Endothelial cell of umbilical vein (primary cell): ENCODE measurements at regions not wholly inside any gene's neighbourhood (a gene's known extent, or its start where the extent isn't known, plus 50 kb on each side); places are given as distances from the start of the nearest gene placed in this dataset.

Experiments used
- BruUV-seq: library from RNA; stranded (reverse); fragments of 400-500 nt; replicated peaks from 2 replicates; lab custom pipeline; 2021; lab: Mats Ljungman, UMichigan
- CTCF ChIA-PET: fragments of 300-600, 350-600 bp; sonication (Branson Sonifier 250); formaldehyde crosslinking; loops from one replicate; lab custom pipeline; 2021; ENCODE audit warnings: antibody characterized with exemption, inconsistent platforms; lab: Charles Lee
- POLR2A ChIA-PET: fragments of 300-600, 350-600 bp; sonication (Branson Sonifier 250); formaldehyde crosslinking; loops from one replicate; lab custom pipeline; 2021; ENCODE audit warnings: antibody characterized with exemption, inconsistent platforms; lab: Charles Lee
- DNase-seq: peaks from one replicate; pipeline ENCODE4 v3.0.0-alpha.2; 2011; ENCODE audit warnings: low read depth, low spot score
- FAIRE-seq: peaks from 2 replicates; lab custom pipeline; 2011; peaks lifted over from hg19 to GRCh38; lab: Jason Lieb, UNC
- H2AFZ ChIP-seq: 2 replicates; pipeline ENCODE4 v1.6.0; 2012; ENCODE audit warnings: low read depth, low read length, control low read depth, inconsistent platforms
- H3K27ac ChIP-seq: 2 replicates; pipeline ENCODE4 v1.5.1; 2011; ENCODE audit warnings: low read depth, mild to moderate bottlenecking, control low read depth, low read length, moderate library complexity; ENCODE audit not compliant: insufficient read depth
- H3K27me3 ChIP-seq, 2 experiments: 2 replicates each; pipeline versions ENCODE4 v1.6.0 to v1.6.1; 2011; ENCODE audit warnings: low read length in 2 of 2, mixed read lengths in 1 of 2; ENCODE audit not compliant: control insufficient read depth in 2 of 2, insufficient read depth in 2 of 2
- H3K36me3 ChIP-seq, 2 experiments: 2 replicates in 1 of 2; 3 replicates in 1 of 2; pipeline ENCODE4 v1.5.1; 2011; ENCODE audit warnings: low read length in 2 of 2, mild to moderate bottlenecking in 1 of 2, moderate library complexity in 1 of 2; ENCODE audit not compliant: control insufficient read depth in 2 of 2, insufficient read depth in 2 of 2; ENCODE audit errors: extremely low read depth in 1 of 2
- H3K4me1 ChIP-seq: 3 replicates; pipeline ENCODE4 v1.5.1; 2011; ENCODE audit warnings: mild to moderate bottlenecking, low read length; ENCODE audit not compliant: control insufficient read depth, insufficient read depth; ENCODE audit errors: extremely low read depth
- H3K4me2 ChIP-seq: 2 replicates; pipeline ENCODE4 v1.6.1; 2011; ENCODE audit warnings: low read length, control low read depth, mixed read lengths; ENCODE audit not compliant: insufficient read depth
- H3K4me3 ChIP-seq, 3 experiments: fragments of 200-600 bp in 1 of 3; sonication (generic), shearing (Covaris generic) in 1 of 3; replicated peaks in 1 of 3; 2 replicates each; pipeline ENCODE4 v1.5.1; 2011 to 2016; ENCODE audit warnings: control low read depth in 3 of 3, low read length in 3 of 3, mild to moderate bottlenecking in 2 of 3, inconsistent platforms in 1 of 3, low read depth in 1 of 3, moderate library complexity in 1 of 3; ENCODE audit not compliant: insufficient read depth in 1 of 3
- H3K79me2 ChIP-seq: 2 replicates; pipeline ENCODE4 v1.6.0; 2012; ENCODE audit warnings: low read length, inconsistent platforms; ENCODE audit not compliant: control insufficient read depth, insufficient read depth
- H3K9ac ChIP-seq: replicated peaks from 2 replicates; pipeline ENCODE3; 2011; ENCODE audit warnings: low read length, control low read depth; ENCODE audit not compliant: insufficient read depth; ENCODE audit errors: extremely low read depth
- H3K9me1 ChIP-seq: replicated peaks from 3 replicates; pipeline ENCODE4 v1.6.0; 2011; ENCODE audit warnings: mild to moderate bottlenecking, low read length; ENCODE audit not compliant: control insufficient read depth, insufficient read depth; ENCODE audit errors: extremely low read depth
- H3K9me3 ChIP-seq: replicated peaks from 2 replicates; pipeline ENCODE4 v1.5.1; 2012; ENCODE audit warnings: low read length, inconsistent platforms; ENCODE audit not compliant: control insufficient read depth, insufficient read depth
- H4K20me1 ChIP-seq: replicated peaks from 2 replicates; pipeline ENCODE3; 2011; ENCODE audit warnings: mild to moderate bottlenecking, low read length; ENCODE audit not compliant: control insufficient read depth, insufficient read depth; ENCODE audit errors: extremely low read depth
- EZH2 ChIP-seq: IDR thresholded peaks from 2 replicates; pipeline ENCODE4 v1.6.1; 2012; ENCODE audit warnings: borderline replicate concordance, low read depth, mild to moderate bottlenecking, moderate library complexity, low read length, inconsistent platforms; ENCODE audit not compliant: severe bottlenecking
- FOS ChIP-seq: IDR thresholded peaks from 2 replicates; pipeline ENCODE4 v1.6.1; 2011; ENCODE audit warnings: mild to moderate bottlenecking, low read length, moderate library complexity, borderline replicate concordance; ENCODE audit not compliant: insufficient read depth
- GATA2 ChIP-seq: IDR thresholded peaks from 2 replicates; pipeline ENCODE4 v1.7.0; 2011; ENCODE audit warnings: low read depth, mild to moderate bottlenecking, moderate library complexity, mixed read lengths, low read length; ENCODE audit not compliant: insufficient read length, insufficient read depth
- JUN ChIP-seq: IDR thresholded peaks from 2 replicates; pipeline ENCODE4 v1.6.1; 2011; ENCODE audit warnings: borderline replicate concordance, low read depth; ENCODE audit not compliant: insufficient read length, insufficient read depth
- MYC ChIP-seq: IDR thresholded peaks from one replicate; pipeline ENCODE4 v1.6.1; 2011; ENCODE audit warnings: mild to moderate bottlenecking, low read depth, low read length
- POLR2A ChIP-seq: IDR thresholded peaks from 2 replicates; pipeline ENCODE4 v1.6.1; 2012; ENCODE audit warnings: low read depth, mild to moderate bottlenecking, control low read depth, low read length
- POLR2AphosphoS5 ChIP-seq: IDR thresholded peaks from 2 replicates; pipeline ENCODE4 v1.6.1; 2012; ENCODE audit warnings: low read depth, mild to moderate bottlenecking, control low read depth, low read length, moderate library complexity; ENCODE audit not compliant: insufficient read depth
- dilution Hi-C: fragments of 300-500 bp; cut with MboI; formaldehyde crosslinking; loops from one replicate; pipeline ENCODE4 v1.15.0; 2019; ENCODE audit warnings: low sequenced_read_pairs; ENCODE audit not compliant: extremely low pct_ligation_motif_present
- intact Hi-C: fragments of 100-400 bp; cut with micrococcal nuclease; formaldehyde crosslinking; loops from one replicate; pipeline ENCODE4 v1.10.0; 2022
- TF ChIP-seq, protein P1 (sequence below), 2 donors: IDR thresholded peaks; 1 replicate in 1 of 2; 2 replicates in 1 of 2; pipeline ENCODE4 v1.5.1; 2011; ENCODE audit warnings: low read length in 2 of 2, mild to moderate bottlenecking in 2 of 2, moderate library complexity in 2 of 2, control low read depth in 1 of 2, inconsistent platforms in 1 of 2, low read depth in 1 of 2; ENCODE audit not compliant: insufficient read depth in 1 of 2; ENCODE audit errors: extremely low read depth in 1 of 2
- TF ChIP-seq, protein P2 (sequence below): IDR thresholded peaks from 2 replicates; pipeline ENCODE4 v1.6.1; 2011; ENCODE audit not compliant: insufficient read depth, insufficient read length

DNA sequence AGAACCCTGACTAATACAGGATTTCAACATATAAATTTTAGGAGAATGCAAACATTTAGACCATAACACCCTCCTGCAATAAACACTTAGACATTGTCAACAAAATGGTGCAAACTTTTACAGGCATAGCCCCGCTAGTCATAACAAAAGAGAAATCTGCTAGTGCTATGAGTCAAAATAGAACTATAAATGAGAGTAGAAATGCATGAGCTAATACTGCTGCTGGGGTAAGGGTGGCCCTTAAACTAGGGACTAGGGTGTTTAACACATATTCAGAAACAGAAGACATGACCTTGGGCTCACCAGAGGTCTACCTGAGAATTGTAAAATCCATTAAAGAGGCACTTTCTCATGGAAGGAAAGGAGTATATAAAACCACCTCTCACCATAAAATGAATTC lies 131.6 kb downstream of the TLR4 start:
- no TSS peak for BruUV-seq
- Histone ChIP-seq H3K4me1 (no peaks in the 10 kb centered on the region), H3K79me2 (no peaks in the 10 kb centered on the region), H3K9me1 (no peaks in the 10 kb centered on the region), H4K20me1 (no peaks in the 10 kb centered on the region), H3K9me3 (no peaks in the 10 kb centered on the region), H3K4me2 (no peak overlapping the region), H3K27ac (no peak overlapping the region), H2AFZ (no peak overlapping the region), H3K9ac (no peak overlapping the region), H3K4me3 (no peak overlapping the region), H3K27me3 (no peaks in the 10 kb centered on the region), H3K36me3 (no peaks in the 10 kb centered on the region)
- FAIRE-seq (no peak), DNase-seq (no peak)
- CTCF ChIA-PET: no interaction called here
- POLR2A ChIA-PET: no interaction called here
- TF ChIP-seq EZH2 (no peak), JUN (no peak), GATA2 (no peak), POLR2AphosphoS5 (no peak), POLR2A (no peak), FOS (no peak), MYC (no peak)
- TF ChIP-seq, protein P1, sequence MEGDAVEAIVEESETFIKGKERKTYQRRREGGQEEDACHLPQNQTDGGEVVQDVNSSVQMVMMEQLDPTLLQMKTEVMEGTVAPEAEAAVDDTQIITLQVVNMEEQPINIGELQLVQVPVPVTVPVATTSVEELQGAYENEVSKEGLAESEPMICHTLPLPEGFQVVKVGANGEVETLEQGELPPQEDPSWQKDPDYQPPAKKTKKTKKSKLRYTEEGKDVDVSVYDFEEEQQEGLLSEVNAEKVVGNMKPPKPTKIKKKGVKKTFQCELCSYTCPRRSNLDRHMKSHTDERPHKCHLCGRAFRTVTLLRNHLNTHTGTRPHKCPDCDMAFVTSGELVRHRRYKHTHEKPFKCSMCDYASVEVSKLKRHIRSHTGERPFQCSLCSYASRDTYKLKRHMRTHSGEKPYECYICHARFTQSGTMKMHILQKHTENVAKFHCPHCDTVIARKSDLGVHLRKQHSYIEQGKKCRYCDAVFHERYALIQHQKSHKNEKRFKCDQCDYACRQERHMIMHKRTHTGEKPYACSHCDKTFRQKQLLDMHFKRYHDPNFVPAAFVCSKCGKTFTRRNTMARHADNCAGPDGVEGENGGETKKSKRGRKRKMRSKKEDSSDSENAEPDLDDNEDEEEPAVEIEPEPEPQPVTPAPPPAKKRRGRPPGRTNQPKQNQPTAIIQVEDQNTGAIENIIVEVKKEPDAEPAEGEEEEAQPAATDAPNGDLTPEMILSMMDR (IDR thresholded peaks at IDR 0.05; ENCODE audit: extremely low read depth in 1 of 2, insufficient read depth in 1 of 2, low read depth in 1 of 2, low read length in 2 of 2): no peak
- TF ChIP-seq, protein P2, sequence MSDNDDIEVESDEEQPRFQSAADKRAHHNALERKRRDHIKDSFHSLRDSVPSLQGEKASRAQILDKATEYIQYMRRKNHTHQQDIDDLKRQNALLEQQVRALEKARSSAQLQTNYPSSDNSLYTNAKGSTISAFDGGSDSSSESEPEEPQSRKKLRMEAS: no peak
- intact Hi-C loops: no loop called here
- dilution Hi-C loops: no loop called here
